Adipocyte (in vitro differentiated cells): ENCODE measurements at regions not wholly inside any gene's neighbourhood (a gene's known extent, or its start where the extent isn't known, plus 50 kb on each side); places are given as distances from the start of the nearest gene placed in this dataset.

Source experiments
- DNase-seq: peaks from one replicate; pipeline ENCODE4 v3.0.0-alpha.2; 2015; ENCODE audit warnings: low read depth
- H3K27me3 ChIP-seq: replicated peaks from 2 replicates; pipeline ENCODE4 v1.7.0; 2013; ENCODE audit warnings: mild to moderate bottlenecking, low read length, moderate library complexity; ENCODE audit not compliant: control insufficient read depth, insufficient read depth
- H3K36me3 ChIP-seq: 2 replicates; pipeline ENCODE4 v1.7.0; 2013; ENCODE audit warnings: low read length, mild to moderate bottlenecking, moderate library complexity; ENCODE audit not compliant: control insufficient read depth, insufficient read depth, severe bottlenecking
- H3K4me1 ChIP-seq: 2 replicates; pipeline ENCODE4 v1.7.0; 2013; ENCODE audit warnings: mild to moderate bottlenecking, low read length, moderate library complexity; ENCODE audit not compliant: control insufficient read depth, insufficient read depth
- H3K4me3 ChIP-seq: 2 replicates; pipeline ENCODE4 v1.7.0; 2013; ENCODE audit warnings: mild to moderate bottlenecking, low read length, moderate library complexity
- H3K9ac ChIP-seq: 2 replicates; pipeline ENCODE4 v1.7.0; 2013; ENCODE audit warnings: mild to moderate bottlenecking, low read length, moderate library complexity
- H3K9me3 ChIP-seq: 2 replicates; pipeline ENCODE4 v1.7.0; 2013; ENCODE audit warnings: mild to moderate bottlenecking, low read length, moderate library complexity; ENCODE audit not compliant: control insufficient read depth

DNA sequence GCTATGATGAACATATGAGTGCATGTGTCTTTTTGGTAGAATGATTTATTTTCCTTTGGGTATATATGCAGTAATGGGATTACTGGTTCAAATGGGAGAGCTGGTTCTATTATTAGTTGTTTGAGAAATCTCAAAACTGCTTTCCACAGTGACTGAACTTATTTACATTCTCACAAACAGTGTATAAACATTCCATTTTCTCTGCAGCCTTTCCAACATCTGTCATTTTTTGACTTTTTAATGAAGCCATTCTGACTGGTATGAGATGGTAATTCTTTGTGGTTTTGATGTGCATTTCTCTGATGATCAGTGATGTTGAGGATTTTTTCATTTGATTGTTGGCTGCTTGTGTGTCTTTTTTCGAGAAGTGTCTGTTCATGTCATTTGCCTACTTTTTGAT is 1124.2 kb downstream of the NAALADL2 start:
- Histone ChIP-seq H3K4me1 (no peaks in the 10 kb centered on the region), H3K36me3 (no peaks in the 10 kb centered on the region), H3K9ac (no peak overlapping the region), H3K9me3 (peaks cover 4% of the 10 kb centered on the region), H3K4me3 (no peak overlapping the region), H3K27me3 (no peaks in the 10 kb centered on the region)
- DNase-seq = peak; percentile 31

DNA sequence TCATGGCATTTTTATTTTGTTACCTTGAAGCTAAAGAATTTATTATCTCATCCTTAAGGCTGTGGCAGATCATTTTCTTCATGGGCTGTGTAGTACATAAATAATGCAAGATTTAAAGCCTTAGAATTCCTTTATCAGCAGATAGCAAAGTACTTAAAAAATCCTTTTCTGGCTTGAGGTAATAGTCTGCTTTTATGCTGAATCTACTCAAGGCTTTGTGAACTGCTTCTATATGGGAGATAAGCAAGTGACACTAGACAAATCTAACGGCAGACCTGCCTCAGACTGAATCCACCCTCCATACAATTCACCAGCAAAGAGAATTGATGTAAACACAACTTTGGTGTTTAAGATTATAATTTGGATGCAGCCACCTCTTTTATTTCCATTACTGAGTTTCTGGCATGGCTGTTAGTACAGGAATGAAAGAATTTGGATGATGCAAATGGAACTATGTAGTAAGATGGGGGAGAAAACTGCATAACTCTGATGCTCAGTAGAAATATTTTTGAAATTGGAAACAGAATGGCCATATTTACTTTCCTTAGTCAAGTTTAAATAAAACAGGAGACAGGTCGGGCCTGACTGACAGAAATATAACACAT is 1121.5 kb downstream of the NAALADL2 start:
- DNase-seq = peak; percentile 80
- no peaks in the 10 kb centered on the region for H3K9me3 ChIP-seq
- H3K27me3 ChIP-seq = no peaks in the 10 kb centered on the region

GRCh38 chr3:175977968-175978752 is 1119.0 kb downstream of the NAALADL2 start:
- no peaks in the 10 kb centered on the region for H3K36me3 ChIP-seq
- no peaks in the 10 kb centered on the region for H3K27me3 ChIP-seq
- no peaks in the 10 kb centered on the region for H3K9me3 ChIP-seq
- no peak overlapping the region for H3K9ac ChIP-seq
- H3K4me1 ChIP-seq = no peaks in the 10 kb centered on the region
- DNase-seq = no peak
- H3K4me3 ChIP-seq = no peak overlapping the region

More for the DNA sequence above, 1121.5 kb downstream of the NAALADL2 start:
- Histone ChIP-seq H3K36me3 (no peaks in the 10 kb centered on the region), H3K4me3 (no peak overlapping the region), H3K9ac (no peak overlapping the region), H3K4me1 (no peaks in the 10 kb centered on the region)

GRCh38 chr3:175969456-175969855 is 1110.3 kb downstream of the NAALADL2 start:
- H3K27me3 ChIP-seq = no peaks in the 10 kb centered on the region
- H3K4me3 ChIP-seq = no peak overlapping the region
- no peak overlapping the region for H3K9ac ChIP-seq
- H3K36me3 ChIP-seq = no peaks in the 10 kb centered on the region
- no peak for DNase-seq
- H3K9me3 ChIP-seq = peaks cover 6% of the 10 kb centered on the region
- no peaks in the 10 kb centered on the region for H3K4me1 ChIP-seq

- no peak overlapping the region for H3K4me3 ChIP-seq
- no peaks in the 10 kb centered on the region for H3K4me1 ChIP-seq
- no peaks in the 10 kb centered on the region for H3K27me3 ChIP-seq
- peaks cover 3% of the 10 kb centered on the region for H3K9me3 ChIP-seq
- no peaks in the 10 kb centered on the region for H3K36me3 ChIP-seq
- H3K9ac ChIP-seq = no peak overlapping the region
- DNase-seq = no peak
Measured at GRCh38 chr3:175965036-175965435, 1105.9 kb downstream of the NAALADL2 start.

DNA sequence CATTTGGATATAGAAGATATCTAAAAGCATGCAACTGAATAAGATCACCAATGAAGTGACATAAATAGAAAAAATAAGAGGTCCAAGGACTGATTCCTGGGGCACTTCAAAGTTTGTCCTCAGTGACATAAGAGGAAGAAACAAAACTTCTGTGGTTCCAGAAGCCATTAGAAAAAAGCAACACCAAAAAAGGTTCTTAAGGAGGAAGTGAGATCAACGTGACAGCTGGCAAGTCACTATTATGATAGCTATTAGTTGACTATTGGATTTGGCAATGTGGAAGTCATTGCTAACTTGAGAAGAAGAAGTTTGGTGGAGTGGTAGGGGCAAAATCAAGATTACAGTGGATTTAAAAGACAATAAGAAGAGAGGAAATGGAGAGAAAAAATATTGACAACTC is 1098.3 kb downstream of the NAALADL2 start:
- Histone ChIP-seq H3K4me1 (no peaks in the 10 kb centered on the region), H3K9ac (no peak overlapping the region), H3K9me3 (no peaks in the 10 kb centered on the region), H3K36me3 (no peaks in the 10 kb centered on the region), H3K4me3 (no peak overlapping the region), H3K27me3 (no peaks in the 10 kb centered on the region)
- DNase-seq = no peak

- Histone ChIP-seq H3K9me3 (no peaks in the 10 kb centered on the region), H3K9ac (no peak overlapping the region), H3K4me3 (no peak overlapping the region), H3K27me3 (no peaks in the 10 kb centered on the region), H3K4me1 (no peaks in the 10 kb centered on the region), H3K36me3 (no peaks in the 10 kb centered on the region)
- DNase-seq = peak; percentile 52
Measured at GRCh38 chr3:175956964-175957363, 1097.8 kb downstream of the NAALADL2 start.

DNA sequence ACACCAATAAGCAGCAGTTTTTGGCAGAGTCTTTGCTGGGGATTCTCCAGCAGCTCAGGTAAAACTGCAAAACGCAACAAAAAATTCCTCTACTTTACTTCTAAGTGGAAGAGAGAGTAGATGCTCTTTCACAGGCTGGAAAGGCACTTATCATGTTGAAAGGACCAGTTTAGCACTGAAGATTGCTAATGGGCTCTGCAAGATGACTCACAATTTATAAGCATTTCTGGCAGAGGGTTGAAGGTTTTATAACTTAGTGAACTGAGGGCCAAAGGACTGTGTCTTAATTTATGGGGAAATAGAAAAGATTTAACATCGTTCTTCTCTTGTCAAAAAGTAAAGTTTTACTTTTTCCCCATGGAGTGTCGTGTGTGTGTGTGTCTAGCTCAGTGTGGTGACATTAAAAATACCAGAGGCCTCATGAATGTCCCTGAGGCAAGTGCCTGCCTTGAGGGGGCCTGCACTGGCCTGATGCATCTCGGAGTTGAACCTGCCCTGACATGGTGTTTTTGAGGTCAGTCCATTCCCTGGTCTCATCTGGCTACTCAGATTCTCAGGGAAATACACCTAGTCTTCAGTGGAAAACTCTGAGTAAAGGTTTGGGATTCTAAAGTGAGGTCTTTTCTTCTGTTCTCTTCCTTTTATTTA is 1092.0 kb downstream of the NAALADL2 start:
- H3K4me1 ChIP-seq = no peaks in the 10 kb centered on the region
- DNase-seq = peak; percentile 11

DNA sequence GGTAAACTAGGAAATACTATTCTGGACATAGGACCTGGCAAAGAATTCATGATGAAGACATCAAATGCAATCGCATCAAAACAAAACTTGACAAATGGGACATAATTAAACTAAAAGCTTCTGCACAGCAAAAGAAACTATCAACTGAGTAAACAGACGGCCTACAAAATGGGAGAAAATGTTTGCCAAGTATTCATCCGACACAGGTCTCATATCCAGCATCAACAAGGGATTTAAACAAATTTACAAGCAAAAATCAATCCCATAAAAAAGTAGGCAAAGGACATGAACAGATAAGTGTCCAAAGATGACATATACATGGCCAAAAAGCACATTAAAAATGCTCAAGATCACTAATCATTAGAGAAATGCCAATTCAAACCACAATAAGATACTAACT is 1088.9 kb downstream of the NAALADL2 start:
- Histone ChIP-seq H3K36me3 (no peaks in the 10 kb centered on the region), H3K4me1 (no peaks in the 10 kb centered on the region), H3K9ac (no peak overlapping the region), H3K27me3 (no peaks in the 10 kb centered on the region), H3K4me3 (no peak overlapping the region), H3K9me3 (peaks cover 19% of the 10 kb centered on the region)
- DNase-seq = no peak

More for the DNA sequence above, 1092.0 kb downstream of the NAALADL2 start:
- H3K27me3 ChIP-seq = no peaks in the 10 kb centered on the region
- H3K36me3 ChIP-seq = no peaks in the 10 kb centered on the region
- no peak overlapping the region for H3K4me3 ChIP-seq
- no peak overlapping the region for H3K9ac ChIP-seq
- H3K9me3 ChIP-seq = no peaks in the 10 kb centered on the region

- H3K9ac ChIP-seq = no peak overlapping the region
Measured at GRCh38 chr3:175941352-175941751, 1082.2 kb downstream of the NAALADL2 start.

DNA sequence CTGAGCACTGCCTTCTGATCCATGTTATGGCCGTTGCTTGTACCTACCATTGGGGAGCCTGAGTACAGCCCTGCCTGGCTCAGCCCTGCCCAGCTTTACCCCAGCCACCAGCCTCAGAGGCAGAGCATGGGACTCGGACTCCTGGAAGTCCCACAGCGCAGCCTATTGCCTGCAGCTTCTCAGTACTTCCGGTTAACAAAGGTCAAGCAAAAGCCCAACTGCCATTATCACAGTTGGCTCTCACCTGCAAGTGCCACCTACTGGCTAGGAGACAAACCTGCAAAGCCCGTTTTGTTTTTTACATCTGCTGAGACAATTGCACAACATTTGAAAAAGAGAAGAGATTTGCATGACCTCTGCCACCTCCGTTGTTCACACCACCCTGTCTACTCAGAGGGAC is 1081.7 kb downstream of the NAALADL2 start:
- Histone ChIP-seq H3K4me1 (no peaks in the 10 kb centered on the region), H3K4me3 (no peak overlapping the region), H3K9me3 (peaks cover 18% of the 10 kb centered on the region), H3K36me3 (no peaks in the 10 kb centered on the region), H3K27me3 (no peaks in the 10 kb centered on the region), H3K9ac (no peak overlapping the region)
- DNase-seq = no peak

More at GRCh38 chr3:175941352-175941751, 1082.2 kb downstream of the NAALADL2 start:
- Histone ChIP-seq H3K9me3 (peaks cover 21% of the 10 kb centered on the region), H3K27me3 (no peaks in the 10 kb centered on the region), H3K4me1 (no peaks in the 10 kb centered on the region), H3K4me3 (no peak overlapping the region), H3K36me3 (no peaks in the 10 kb centered on the region)
- no peak for DNase-seq
